GM18870 (cell line): ENCODE measurements at regions not wholly inside any gene's neighbourhood (a gene's known extent, or its start where the extent isn't known, plus 50 kb on each side); places are given as distances from the start of the nearest gene placed in this dataset.

Experiments
- ATAC-seq: cut with Tn5 transposase; IDR thresholded peaks from one replicate; pipeline ENCODE4 v1.9.1; 2021; ENCODE audit warnings: moderate library complexity; ENCODE audit not compliant: unreplicated experiment

GRCh38 chr11:15378941-15379340, 264.2 kb downstream of the INSC start:
- ATAC-seq: no peak

GRCh38 chr11:15379483-15379882, 264.8 kb downstream of the INSC start:
- no peak for ATAC-seq

- ATAC-seq: no peak
Observed at GRCh38 chr11:15390857-15391256, 276.1 kb downstream of the INSC start.

GRCh38 chr11:15396778-15397177, 282.1 kb downstream of the INSC start:
- no peak for ATAC-seq

GRCh38 chr11:15406851-15407351, 292.2 kb downstream of the INSC start:
- ATAC-seq: no peak

GRCh38 chr11:15412054-15412453, 297.3 kb downstream of the INSC start:
- no peak for ATAC-seq

- ATAC-seq: no peak
Observed at GRCh38 chr11:15418921-15419320, 304.2 kb downstream of the INSC start.

- no peak for ATAC-seq
Observed at GRCh38 chr11:15419696-15420095, 305.0 kb downstream of the INSC start.

GRCh38 chr11:15430381-15430780, 315.7 kb downstream of the INSC start:
- no peak for ATAC-seq

GRCh38 chr11:15434529-15434928, 319.8 kb downstream of the INSC start:
- no peak for ATAC-seq

- no peak for ATAC-seq
Observed at GRCh38 chr11:15446315-15446714, 331.6 kb downstream of the INSC start.

- no peak for ATAC-seq
Observed at GRCh38 chr11:15446929-15447328, 332.2 kb downstream of the INSC start.

GRCh38 chr11:15451713-15452112, 337.0 kb downstream of the INSC start:
- ATAC-seq: no peak

GRCh38 chr11:15453211-15453765, 338.6 kb downstream of the INSC start:
- no peak for ATAC-seq

- no peak for ATAC-seq
Observed at GRCh38 chr11:15468466-15468865, 353.7 kb downstream of the INSC start.

GRCh38 chr11:15471048-15471894, 356.5 kb downstream of the INSC start:
- ATAC-seq: peak; percentile 47

GRCh38 chr11:15471895-15472799, 357.4 kb downstream of the INSC start:
- ATAC-seq: no peak

- peak; percentile 81 for ATAC-seq
Observed at GRCh38 chr11:15473954-15474837, 359.5 kb downstream of the INSC start.

GRCh38 chr11:15476371-15476917, 361.7 kb downstream of the INSC start:
- ATAC-seq: no peak

GRCh38 chr11:15481871-15482270, 367.1 kb downstream of the INSC start:
- no peak for ATAC-seq
